G401.6 (cell line): ENCODE measurements at regions not wholly inside any gene's neighbourhood (a gene's known extent, or its start where the extent isn't known, plus 50 kb on each side); places are given as distances from the start of the nearest gene placed in this dataset.

Experiments
- FAIRE-seq: peaks from 2 replicates; lab custom pipeline; 2012; peaks lifted over from hg19 to GRCh38; lab: Jason Lieb, UNC

DNA sequence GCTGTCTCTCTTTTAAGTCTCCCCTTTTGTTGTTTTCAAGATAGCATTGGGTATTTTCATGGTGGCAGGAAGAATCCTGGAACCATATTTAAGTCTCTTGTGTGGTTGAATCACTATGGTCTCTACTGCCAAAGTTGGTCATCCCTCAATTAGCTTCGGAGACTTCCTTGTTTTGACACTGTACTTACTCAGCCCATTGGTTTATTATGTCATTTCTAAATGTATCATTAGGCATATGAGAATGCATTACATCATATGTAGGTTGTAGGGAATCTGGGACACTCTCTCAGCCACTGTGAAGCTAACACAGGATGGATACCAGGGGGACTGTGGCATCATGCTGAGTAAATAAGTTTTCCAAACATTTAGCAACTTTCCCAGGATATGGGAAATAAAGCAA is 211.8 kb downstream of the DTHD1 start:
- FAIRE-seq: no peak

DNA sequence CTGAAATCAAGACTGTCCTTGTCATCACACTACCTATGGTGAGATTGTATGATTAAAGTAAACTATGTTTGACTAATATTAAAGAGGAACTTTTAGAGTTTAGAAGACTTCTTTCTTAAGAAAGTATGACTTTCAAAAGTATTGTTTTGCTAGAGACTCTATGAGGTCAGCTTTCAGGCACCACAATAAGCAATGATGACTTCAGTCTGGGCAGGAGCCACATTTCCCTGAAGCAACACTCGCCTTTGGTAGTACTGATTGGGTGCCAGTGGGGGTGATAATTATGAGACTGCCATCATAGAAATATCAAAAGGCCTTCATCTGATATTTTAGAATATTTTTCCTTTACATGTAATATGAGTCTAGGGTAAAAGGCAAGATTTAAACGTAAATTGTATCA is 212.6 kb downstream of the DTHD1 start:
- no peak for FAIRE-seq

DNA sequence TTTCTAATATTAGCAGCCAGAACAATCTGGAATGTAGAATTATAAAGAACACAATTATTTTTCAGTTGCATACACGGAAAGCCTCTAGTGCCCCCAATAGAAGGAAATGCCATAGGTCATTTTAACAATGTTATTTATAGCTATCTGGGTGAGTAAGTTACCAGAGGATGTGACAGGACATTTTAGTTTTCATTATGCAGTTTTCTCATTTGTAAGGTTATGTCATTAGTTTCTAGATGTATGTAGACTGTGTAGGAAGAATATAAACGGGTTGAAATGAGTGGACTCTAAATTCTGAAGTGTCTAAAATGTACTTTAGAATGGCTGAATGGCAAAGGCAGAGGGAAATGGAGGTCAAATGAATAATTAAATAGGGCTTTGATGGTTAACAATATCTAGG is 213.3 kb downstream of the DTHD1 start:
- FAIRE-seq: no peak

DNA sequence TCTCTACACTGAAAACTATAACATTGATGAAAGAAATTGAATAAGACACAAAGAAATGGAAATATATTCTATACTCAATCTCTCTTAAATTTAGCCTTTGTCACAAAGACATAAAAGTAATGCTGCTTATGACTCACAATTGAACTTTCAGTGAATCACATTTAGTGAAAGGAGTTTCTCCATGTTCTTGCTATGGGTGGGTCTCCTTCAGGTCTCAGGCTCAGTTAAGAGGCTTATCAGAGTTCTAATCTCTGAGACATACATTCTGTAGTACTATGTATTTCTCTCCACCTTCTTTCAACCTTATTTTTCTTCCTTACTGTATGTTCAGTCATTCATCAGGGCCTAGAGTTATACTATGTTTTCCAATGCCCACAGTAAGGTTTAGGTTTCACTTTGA is 220.9 kb downstream of the DTHD1 start:
- FAIRE-seq: no peak

DNA sequence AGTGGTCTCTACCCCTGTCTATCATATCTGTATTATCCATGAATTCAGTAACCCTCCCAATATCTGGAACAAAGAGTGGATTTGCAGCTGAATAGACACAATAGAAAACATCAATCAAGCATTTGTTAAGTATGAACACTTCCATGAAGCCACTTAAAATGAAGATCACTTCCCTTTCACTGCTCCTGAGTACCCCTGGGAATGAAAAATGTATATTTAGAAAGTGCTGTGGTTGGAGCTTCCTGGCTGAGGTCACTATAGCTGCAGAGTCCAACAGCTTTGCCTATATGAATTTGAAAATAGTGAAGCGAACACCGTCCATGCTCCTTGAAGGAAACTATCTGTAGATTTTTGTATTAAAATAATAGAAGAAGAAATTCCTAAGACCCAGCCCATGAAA is 227.0 kb downstream of the DTHD1 start:
- FAIRE-seq: no peak

DNA sequence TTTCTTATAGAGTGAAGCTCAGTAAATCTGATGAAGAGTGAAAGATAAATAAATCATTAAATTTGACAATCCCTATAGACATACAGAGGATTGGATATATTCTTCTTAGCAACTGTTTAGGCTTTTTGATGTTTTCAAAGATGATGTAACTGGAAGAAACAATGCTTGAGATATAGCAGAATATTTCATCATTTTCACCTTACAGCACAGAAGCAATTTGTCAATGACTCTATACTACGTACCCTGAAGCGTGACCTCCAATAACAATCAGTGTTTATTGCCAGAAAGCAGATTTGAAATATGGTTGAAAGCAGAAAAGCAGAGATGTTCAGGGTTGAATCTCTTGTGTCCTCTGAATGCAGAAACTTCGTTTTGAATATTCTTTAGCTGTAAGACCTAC is 228.4 kb downstream of the DTHD1 start:
- no peak for FAIRE-seq

DNA sequence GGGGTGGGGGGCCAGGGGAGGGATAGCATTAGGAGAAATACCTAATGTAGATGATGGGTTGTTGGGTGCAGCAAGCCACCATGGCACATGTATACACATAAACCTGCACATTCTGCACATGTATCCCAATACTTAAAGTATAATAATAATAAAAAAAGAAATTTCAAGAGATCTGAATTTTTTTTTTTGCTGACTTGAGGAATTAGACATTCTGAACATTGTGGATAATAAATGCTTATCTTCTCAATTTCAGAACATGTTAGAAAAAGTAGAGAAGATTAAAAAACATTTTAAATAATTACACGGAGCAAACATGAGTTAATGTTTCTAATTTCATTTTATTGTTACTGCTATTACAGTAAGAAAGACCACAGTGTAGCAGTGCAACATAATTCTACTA is 230.4 kb downstream of the DTHD1 start:
- no peak for FAIRE-seq

DNA sequence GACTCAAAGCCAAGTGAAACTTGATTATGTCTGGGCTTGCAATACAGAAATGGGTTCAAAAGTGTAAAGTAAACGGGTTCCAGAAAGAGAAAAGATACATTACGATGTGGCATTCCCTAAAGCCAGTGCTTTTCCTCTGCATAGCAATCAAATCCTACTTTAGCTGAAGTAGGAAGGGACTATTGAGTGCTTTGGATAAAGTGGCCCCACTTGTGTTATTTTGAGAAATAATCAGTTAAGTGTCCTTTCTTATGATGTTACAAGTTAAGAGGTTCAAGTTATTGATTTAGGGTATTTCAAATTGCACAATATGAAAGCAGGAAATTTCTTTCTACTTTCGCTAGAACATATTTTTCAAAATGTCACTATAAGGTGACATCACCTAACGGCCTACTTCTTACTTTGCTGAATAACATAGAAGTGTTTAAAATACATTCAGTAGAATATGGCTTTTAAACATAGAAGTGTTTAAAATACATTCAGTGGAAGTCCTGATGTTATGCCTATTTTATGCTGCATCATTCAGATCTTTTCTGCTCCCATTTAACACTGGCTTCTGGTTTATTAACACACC is 235.2 kb downstream of the DTHD1 start:
- no peak for FAIRE-seq

DNA sequence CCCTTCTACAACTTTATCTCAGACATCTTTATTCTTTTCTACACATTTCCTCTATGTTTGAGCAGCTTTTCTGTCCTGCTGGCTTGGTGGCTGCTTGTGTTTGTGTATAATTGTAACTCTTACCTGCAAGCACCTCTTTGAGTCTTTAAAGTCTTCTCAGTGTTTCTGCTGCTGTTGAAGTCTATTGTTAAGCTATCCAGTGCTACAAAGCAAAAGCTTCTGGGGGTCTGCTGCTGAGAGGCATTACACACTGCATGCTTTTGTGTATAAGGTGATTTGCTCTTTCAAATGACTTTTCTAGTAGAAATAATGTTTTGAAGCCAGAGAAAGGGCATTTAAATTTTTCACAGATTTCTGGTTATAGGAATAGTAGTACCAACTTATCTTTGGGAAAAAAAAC is 241.8 kb downstream of the DTHD1 start:
- no peak for FAIRE-seq

DNA sequence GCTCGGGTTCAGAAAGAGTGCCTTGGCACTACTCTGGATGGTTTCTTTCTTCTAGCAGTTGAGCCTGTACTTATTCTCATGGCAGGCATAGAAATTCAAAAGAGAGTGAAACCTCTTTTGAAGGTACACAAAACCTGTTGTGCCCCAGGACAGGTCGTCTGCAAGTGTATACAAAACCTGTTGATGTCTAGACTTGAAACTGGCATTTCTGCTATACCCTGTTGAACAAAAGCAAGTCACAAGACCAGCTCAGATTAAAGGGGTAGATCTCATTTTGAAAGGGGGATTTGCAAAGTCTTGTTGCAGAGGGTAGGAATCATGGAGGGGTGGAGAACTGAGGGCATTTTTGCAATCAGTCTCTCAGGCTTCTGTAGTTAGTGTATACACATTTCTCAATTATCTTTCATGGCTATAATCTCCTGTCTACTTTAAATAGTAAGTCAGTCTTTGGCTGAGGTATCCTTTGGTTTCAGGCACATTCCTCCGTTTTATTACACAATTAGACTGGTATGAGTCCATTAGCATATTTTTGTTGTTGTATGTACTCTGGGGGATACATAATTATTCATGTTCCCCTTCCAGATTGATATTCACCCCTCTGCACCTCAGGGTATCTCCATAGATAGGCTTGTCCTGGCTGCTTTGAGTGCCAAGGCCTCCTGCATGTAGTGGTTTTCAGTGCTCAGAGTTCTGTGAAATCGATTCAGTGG is 251.4 kb downstream of the DTHD1 start:
- FAIRE-seq: no peak

DNA sequence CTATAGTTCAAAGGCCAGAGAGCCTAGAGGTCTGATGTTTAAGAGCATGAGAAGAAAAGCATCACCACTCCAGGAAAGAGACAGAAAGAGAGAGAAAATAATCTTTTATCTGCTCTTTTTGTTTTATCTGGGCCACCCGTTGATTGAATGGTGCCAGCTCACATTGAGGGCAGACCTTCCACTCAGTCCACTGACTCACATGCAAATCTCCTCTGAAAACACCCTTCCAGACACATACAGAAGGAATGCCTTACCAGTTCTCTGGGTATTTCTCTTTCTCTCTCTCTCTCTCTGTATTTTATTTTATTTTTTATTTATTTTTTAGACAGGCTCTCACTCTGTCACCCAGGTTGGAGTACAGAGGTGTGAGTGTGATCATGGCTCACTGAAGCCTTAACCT is 252.5 kb downstream of the DTHD1 start:
- no peak for FAIRE-seq

DNA sequence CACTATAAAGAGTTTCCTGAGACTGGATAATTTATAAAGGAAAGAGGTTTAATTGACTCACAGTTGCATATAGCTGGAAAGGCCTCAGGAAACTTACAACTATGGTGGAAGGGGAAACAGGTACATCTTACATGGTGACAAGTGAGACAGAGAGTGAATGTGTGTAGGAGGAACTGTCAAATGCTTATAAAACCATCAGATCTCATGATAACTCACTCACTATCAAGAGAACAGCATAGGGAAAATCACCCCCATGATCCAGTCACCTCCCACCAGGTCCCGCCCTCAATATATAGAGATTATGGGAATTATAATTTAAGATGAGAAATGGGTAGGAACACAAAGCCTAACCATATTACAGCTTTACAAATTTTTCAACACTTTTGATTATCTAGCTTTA is 266.0 kb downstream of the DTHD1 start:
- FAIRE-seq: no peak

DNA sequence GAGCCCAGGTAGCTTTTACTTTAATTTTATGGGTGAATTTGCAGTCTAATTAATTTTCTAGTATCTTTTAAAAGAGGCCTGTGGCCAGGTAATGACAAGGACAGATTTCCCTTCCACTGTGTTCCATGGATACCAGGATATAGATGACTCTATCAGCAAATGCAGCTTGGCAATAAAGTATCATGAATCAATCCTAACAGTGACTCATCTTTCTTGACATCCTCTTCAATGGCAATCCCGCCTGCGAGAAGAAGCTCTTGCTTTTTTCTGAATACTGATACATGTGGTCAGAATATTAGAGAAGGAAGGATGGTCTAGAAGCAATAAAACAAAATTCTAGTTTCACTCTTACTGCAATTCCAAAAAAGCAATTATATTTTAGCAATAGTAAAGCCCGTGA is 267.8 kb downstream of the DTHD1 start:
- FAIRE-seq: no peak

DNA sequence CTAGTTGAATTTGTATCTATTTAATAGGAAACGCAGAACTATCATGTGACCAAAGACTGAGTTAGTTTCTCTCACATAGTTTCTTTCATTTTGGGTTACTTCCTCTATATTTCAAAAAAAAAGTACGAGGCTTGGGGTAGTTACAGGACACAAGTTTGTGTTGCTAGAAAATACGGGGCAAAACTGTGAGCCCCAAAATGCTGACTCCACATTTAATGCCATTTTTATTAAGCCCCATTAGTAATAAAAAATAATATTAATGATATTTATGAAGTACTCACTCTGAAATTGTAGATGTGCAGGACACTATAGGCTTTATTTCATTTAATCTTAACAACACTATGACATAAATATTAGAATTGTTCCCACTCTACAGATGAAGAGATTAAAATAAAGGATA is 268.6 kb downstream of the DTHD1 start:
- FAIRE-seq: no peak

DNA sequence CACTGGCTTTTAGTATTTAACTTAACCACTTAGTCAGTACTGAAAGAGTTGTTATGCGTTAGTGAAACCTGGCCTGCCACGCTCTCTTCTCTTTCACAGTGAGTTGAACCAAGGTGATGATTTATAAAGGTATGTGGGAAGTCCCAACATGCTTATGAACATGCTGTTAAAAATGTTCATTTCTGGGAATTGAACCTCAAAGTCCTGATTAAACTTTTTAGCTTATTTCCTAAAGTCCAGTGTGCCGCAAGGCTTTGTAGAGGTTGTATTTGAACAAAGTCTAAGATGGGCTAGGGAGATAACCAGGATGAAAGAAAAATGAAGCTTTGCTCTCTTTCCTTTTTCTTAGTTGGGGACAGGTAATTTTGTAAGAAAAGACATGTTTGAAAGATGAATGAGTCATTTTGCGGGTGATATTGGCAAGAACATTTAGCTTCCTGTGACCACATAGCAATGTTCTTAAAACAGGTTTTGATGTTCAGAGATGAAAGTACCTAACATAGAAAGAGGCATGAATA is 270.3 kb downstream of the DTHD1 start:
- FAIRE-seq: no peak

DNA sequence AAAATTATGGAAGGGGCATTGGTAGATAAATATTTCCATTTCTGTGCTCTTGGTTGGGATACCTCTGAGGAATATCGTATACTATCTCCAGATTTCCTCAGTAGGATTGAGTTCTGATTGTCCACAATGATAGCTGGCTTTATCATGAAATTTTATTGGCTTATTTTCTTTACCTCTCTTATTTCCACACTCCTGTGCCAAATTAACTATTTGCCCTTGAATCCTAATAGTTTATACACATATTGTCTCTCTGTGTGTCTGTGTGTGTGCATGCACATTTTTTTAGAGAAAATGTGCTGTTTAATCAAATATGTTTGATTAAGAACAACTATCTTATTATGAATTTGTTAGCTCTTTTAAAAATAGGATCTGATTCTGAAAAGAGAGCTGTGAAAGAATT is 271.6 kb downstream of the DTHD1 start:
- no peak for FAIRE-seq

DNA sequence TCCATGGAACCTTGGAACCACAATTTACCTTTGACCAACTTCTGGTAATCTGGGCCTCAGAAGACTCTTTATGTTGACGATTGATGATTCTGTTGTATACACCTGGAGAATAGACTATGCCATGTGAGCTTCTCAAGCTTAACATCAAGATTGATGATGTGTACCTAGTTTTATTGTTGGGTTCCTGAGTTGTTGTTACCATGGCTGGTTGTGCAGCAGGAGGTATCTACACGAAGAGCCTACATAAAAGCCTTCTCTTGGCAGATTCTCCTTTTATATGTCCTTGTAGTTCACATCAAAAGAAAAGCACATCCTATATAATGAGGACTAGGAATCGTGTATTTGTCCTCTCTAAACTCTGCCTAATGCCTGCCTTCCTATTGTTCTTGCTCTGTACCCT is 272.0 kb downstream of the DTHD1 start:
- FAIRE-seq: no peak

DNA sequence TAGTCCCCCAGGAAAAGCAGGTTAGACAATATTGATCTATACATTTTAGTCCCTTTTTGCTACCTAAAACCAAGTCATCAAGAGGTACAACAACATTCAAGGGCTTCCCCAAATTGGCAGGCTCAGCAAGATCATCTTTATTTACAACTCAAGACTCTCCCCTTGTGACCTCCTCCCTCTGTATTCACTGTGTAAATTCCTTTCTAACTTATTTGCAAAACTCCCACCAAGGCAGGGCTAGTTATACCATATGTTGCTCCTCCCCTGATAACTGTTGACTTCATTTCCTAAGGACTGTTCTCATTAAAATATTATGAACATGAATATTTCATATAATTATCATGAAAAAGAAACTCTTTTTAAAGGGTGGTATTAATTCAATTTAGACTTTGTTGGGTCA is 275.6 kb downstream of the DTHD1 start:
- FAIRE-seq: no peak

DNA sequence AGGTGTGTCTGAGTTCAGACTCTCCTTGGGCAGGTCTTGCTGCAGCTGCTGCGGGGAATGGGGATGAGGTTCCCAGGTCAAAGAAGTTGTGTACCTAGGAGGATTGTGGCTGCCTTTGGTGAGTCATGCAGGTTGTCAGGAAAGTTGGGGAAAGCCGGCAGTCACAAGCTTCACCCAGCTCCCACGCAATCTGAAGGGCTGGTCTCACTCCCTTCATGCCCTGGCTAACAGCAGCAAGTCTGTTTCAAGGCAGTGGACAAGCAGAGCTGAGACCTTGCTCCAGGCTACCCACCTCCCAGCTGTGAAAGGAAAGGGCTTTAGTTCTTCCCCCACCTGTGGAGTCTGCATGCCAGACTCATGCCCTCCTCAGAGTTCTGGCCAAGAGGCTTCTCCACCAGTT is 287.2 kb downstream of the DTHD1 start:
- no peak for FAIRE-seq

DNA sequence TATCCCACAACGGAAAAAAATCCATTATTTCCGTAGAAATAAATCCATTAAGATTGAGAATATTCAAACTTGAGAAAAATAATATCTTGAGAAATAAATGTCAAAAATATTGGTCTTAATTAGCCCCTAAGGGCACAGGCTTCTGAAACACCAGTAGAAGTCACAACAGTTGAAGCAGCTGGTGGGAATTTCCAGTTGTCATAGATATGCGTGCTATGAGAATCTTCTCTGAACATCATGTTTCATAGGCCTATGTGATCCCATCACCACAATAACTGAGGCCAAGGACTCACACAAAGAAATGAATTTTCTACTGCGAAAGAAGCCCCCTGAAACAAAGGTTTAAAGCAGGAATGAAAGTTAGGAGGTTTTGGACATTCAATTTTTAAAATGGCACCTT is 292.0 kb downstream of the DTHD1 start:
- FAIRE-seq: no peak

DNA sequence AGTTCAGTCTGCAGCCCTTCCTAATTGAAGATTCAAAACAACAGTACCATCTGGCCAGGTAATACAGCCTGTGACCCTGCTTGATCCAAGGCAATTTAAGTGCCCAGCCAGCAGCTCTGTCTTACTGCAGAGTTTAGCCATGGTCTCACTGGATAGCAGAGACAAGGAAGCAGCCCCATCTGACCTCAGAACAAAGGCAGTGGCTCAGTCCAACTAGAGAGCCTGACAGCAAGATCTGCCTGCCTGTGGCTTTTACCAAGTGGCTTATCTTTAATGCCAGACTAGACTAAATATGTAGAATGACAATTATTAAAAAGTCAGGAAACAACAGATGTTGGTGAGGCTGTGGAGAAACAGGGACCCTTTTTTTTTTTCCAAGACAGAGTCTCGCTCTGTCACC is 293.4 kb downstream of the DTHD1 start:
- no peak for FAIRE-seq

DNA sequence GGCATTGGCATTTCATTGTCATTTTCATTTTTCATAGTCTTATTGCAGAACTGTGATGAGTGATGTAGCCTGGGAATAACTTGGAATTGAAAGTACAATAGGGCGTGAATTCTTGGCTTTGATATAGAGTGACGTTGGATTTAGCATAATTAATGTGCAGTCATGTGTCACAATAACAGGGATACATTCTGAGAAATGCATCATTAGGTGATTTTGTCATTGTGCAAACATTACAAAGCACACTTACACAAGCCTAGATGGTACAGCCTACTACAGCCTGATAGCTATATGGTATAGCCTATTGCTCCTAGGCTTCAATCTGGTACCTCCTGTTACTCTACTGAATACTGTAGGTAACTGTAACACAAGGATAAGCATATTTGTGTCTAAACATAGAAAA is 300.8 kb downstream of the DTHD1 start:
- no peak for FAIRE-seq

DNA sequence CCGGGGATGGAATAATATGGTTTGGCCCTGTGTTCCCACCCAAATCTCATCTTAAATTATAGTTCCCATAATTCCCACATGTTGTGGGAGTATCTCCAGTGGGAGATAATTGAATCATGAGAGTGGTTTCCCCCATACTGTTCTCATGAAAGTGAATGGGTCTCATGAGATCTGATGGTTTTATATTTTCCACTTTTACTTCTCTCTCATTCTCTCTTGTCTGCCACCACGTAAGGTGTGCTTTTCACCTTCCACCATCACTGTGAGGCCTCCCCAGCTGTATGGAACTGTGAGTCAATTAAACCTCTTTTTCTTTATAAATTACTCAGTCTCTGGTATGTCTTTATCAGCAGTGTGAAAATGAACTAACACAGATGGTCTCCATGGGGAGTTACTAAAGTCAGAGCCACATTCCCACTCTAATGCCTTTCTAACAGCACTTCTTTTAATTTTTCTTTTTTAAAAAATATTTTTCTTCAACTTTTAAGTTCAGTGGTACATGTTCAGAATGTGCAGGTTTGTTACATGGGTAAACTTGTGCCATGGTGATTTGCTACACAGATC is 306.6 kb downstream of the DTHD1 start:
- FAIRE-seq: no peak

DNA sequence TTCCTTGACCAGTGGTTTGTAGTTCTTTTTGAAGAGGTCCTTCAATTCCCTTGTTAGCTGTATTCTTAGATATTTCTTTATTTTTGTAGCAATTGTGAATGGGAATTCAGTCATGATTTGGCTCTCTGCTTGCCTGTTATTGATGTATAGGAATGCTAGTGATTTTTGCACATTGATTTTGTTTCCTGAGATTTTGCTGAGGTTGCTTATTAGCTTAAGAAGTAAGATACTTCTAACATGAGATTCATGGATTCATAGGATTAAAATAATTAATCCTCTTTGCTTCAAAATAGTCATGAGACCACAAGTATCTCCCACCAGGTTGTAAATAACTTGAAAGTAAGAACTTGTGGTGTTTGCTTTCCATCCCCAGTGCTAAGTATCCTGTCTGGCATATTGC is 308.9 kb downstream of the DTHD1 start:
- no peak for FAIRE-seq
